ENCODE measurements at regions not wholly inside any gene's neighbourhood (a gene's known extent, or its start where the extent isn't known, plus 50 kb on each side); places are given as distances from the start of the nearest gene placed in this dataset.

GRCh38 chr10:28982974-28983373 is 305.7 kb downstream of the BAMBI start:
- Histone ChIP-seq H3K4me3 (no peak overlapping the region), H3K27ac (no peak overlapping the region)
- TF ChIP-seq, protein P1, sequence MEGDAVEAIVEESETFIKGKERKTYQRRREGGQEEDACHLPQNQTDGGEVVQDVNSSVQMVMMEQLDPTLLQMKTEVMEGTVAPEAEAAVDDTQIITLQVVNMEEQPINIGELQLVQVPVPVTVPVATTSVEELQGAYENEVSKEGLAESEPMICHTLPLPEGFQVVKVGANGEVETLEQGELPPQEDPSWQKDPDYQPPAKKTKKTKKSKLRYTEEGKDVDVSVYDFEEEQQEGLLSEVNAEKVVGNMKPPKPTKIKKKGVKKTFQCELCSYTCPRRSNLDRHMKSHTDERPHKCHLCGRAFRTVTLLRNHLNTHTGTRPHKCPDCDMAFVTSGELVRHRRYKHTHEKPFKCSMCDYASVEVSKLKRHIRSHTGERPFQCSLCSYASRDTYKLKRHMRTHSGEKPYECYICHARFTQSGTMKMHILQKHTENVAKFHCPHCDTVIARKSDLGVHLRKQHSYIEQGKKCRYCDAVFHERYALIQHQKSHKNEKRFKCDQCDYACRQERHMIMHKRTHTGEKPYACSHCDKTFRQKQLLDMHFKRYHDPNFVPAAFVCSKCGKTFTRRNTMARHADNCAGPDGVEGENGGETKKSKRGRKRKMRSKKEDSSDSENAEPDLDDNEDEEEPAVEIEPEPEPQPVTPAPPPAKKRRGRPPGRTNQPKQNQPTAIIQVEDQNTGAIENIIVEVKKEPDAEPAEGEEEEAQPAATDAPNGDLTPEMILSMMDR (IDR thresholded peaks at IDR 0.05), result no peak
- no peak for DNase-seq (ENCODE audit: low spot score)

DNA sequence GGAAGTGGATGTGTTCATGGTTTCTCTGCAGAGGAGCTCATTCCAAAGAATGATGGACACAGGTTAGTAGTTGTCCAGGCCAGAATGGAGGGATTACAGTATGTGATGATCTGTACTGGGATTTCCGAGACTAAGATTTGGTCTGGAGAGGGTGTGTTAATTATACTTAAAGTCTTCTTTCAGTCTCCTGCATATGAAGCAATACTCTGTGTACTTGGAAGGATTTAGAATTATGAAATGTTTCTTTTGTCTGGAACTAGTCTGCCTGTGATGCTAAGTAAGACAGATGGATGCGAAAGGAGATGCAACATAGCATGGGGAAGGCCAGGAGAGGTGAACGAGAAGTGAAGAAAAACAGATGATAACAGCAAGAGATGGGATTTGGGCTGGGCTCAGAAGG is 305.1 kb upstream of the LYZL1 start:
- H3K27ac ChIP-seq, result peak overlapping the region; percentile 40
- TF ChIP-seq, protein P1 (IDR thresholded peaks at IDR 0.05), result no peak
- no peak overlapping the region for H3K4me3 ChIP-seq
- DNase-seq (ENCODE audit: low spot score), result no peak

GRCh38 chr10:28984431-28984830 is 304.4 kb upstream of the LYZL1 start:
- TF ChIP-seq, protein P1 (IDR thresholded peaks at IDR 0.05), result no peak
- H3K4me3 ChIP-seq, result no peak overlapping the region
- DNase-seq (ENCODE audit: low spot score), result peak; percentile 94
- peak overlapping the region; percentile 40 for H3K27ac ChIP-seq

DNA sequence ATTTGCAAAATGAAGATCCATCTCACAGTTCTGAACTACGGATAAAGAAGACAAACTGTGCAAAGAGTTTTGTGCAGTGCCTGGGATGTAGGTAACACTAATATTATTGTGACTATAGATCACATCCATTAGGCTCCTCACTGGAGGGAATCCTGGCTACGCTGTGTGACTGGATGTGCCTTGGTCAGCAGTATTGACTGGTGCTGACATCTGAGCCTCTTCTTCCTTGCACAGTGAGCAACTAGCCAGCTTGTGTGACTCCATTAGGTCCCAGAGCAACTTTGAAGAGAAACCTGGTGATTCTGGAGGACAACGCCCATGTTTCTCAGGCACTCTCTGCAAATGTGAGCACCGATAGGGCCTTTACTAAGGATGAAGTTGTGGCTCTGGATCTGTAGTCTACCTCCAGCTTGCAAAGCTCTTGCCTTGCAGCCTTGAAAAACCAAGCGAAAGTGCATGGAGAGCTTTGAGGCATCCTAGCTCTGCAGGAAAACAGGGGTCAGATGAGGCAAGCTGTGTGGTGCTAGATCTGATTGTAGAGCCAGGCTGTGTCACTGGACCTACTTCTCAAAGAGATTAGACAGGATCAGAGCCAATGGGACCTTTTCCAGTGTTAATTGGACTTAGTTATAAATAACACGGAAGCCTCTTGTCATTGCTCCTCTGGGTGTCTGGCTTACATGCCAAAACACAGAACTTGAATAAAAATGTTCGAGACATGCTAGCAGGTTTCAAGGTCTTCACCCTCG is 303.6 kb upstream of the LYZL1 start:
- TF ChIP-seq, protein P1 (IDR thresholded peaks at IDR 0.05), result no peak
- no peak overlapping the region for H3K27ac ChIP-seq
- H3K4me3 ChIP-seq, result no peak overlapping the region
- DNase-seq (ENCODE audit: low spot score), result no peak

GRCh38 chr10:28986117-28986792 is 302.6 kb upstream of the LYZL1 start:
- no peak overlapping the region for H3K4me3 ChIP-seq
- H3K27ac ChIP-seq, result no peak overlapping the region
- no peak for DNase-seq (ENCODE audit: low spot score)
- TF ChIP-seq, protein P1 (IDR thresholded peaks at IDR 0.05), result no peak

- no peak for DNase-seq (ENCODE audit: low spot score)
- H3K27ac ChIP-seq, result no peak overlapping the region
- TF ChIP-seq, protein P1 (IDR thresholded peaks at IDR 0.05), result no peak
- no peak overlapping the region for H3K4me3 ChIP-seq
Measured at GRCh38 chr10:28986856-28987255, 302.0 kb upstream of the LYZL1 start.
